BJ (cell line): ENCODE measurements at regions not wholly inside any gene's neighbourhood (a gene's known extent, or its start where the extent isn't known, plus 50 kb on each side); places are given as distances from the start of the nearest gene placed in this dataset.

ENCODE experiments used
- CTCF ChIA-PET: fragments of 350-600 bp; formaldehyde crosslinking; extraction: SDS; loops from one replicate; lab custom pipeline; 2021; ENCODE audit warnings: antibody characterized with exemption, inconsistent platforms; lab: Yijun Ruan, JAX
- POLR2A ChIA-PET: fragments of 300-600 bp; sonication (Branson Sonifier 250); formaldehyde crosslinking; extraction: SDS; loops from one replicate; lab custom pipeline; 2021; ENCODE audit warnings: antibody characterized with exemption; lab: Charles Lee
- DNase-seq: peaks from one replicate; pipeline ENCODE4 v3.0.0-alpha.2; 2011; ENCODE audit warnings: low read depth
- H3K27me3 ChIP-seq: 2 replicates; pipeline ENCODE4 v1.6.0; 2011; ENCODE audit warnings: low read length; ENCODE audit not compliant: control insufficient read depth, insufficient read depth
- H3K36me3 ChIP-seq: 2 replicates; pipeline ENCODE4 v1.5.1; 2011; ENCODE audit warnings: low read length; ENCODE audit not compliant: control insufficient read depth, insufficient read depth
- H3K4me3 ChIP-seq: 2 replicates; pipeline ENCODE4 v1.5.1; 2011; ENCODE audit warnings: low read depth, mild to moderate bottlenecking, control low read depth, low read length
- CTCF ChIP-seq: IDR thresholded peaks from 2 replicates; pipeline ENCODE4 v1.5.1; 2011; ENCODE audit warnings: low read depth, mild to moderate bottlenecking, control low read depth, inconsistent platforms, low read length, moderate library complexity; ENCODE audit not compliant: insufficient read depth

- Histone ChIP-seq H3K4me3 (no peak overlapping the region), H3K36me3 (no peaks in the 10 kb centered on the region), H3K27me3 (no peaks in the 10 kb centered on the region; the same call in 1 of the 2 replicates)
- ChIA-PET POLR2A (no interaction called here), CTCF (no interaction called here)
- no peak for DNase-seq
- no peak for TF ChIP-seq CTCF
Measured at GRCh38 chr10:62688971-62689700, 115.4 kb upstream of the ADO start.

GRCh38 chr10:62689712-62690111, 114.8 kb upstream of the ADO start:
- Histone ChIP-seq H3K36me3 (no peaks in the 10 kb centered on the region), H3K27me3 (no peaks in the 10 kb centered on the region), H3K4me3 (no peak overlapping the region)
- no peak for TF ChIP-seq CTCF
- no peak for DNase-seq
- ChIA-PET CTCF (no interaction called here), POLR2A (no interaction called here)

- no peaks in the 10 kb centered on the region for H3K27me3 ChIP-seq
- TF ChIP-seq CTCF, result no peak
- DNase-seq, result no peak
- ChIA-PET POLR2A (no interaction called here), CTCF (interaction anchor here (0.6 kb wide), 1 partner anchor 1154 kb away, joined by 4 read pairs; no protein-coding TSS in a partner anchor)
- H3K4me3 ChIP-seq, result no peak overlapping the region
- no peaks in the 10 kb centered on the region for H3K36me3 ChIP-seq
Measured at GRCh38 chr10:62690703-62691102, 113.8 kb upstream of the ADO start.

GRCh38 chr10:62691336-62691735, 113.2 kb upstream of the ADO start:
- ChIA-PET CTCF (no interaction called here), POLR2A (no interaction called here)
- no peak overlapping the region for H3K4me3 ChIP-seq
- no peaks in the 10 kb centered on the region for H3K27me3 ChIP-seq
- DNase-seq, result no peak
- no peaks in the 10 kb centered on the region for H3K36me3 ChIP-seq
- no peak for TF ChIP-seq CTCF

- CTCF ChIA-PET, result no interaction called here
- no peak for DNase-seq
- Histone ChIP-seq H3K36me3 (no peaks in the 10 kb centered on the region), H3K4me3 (no peak overlapping the region), H3K27me3 (no peaks in the 10 kb centered on the region)
- no peak for TF ChIP-seq CTCF
- POLR2A ChIA-PET, result no interaction called here
Measured at GRCh38 chr10:62692085-62692484, 112.4 kb upstream of the ADO start.
